ENCODE measurements at regions not wholly inside any gene's neighbourhood (a gene's known extent, or its start where the extent isn't known, plus 50 kb on each side); places are given as distances from the start of the nearest gene placed in this dataset.

DNA sequence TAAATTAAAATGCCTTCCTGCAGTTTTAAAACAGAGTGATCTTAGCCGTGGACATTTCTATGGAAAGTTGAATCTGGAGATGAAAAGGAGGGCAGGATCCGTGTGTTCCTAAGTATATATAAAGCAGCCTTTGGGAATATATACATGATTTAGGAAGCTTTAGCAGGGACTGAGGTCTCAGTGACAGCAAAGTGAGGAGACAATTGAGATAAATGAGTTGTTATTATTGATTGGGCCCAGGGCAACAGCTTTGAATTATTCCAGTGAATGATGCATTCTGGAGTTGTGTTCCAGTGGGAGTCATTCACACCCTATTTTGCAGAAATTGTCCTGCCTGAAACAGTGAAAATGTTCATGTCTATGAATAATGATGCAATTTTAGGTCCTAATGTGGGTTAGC is 281.4 kb downstream of the BCHE start (continued):
- TF ChIP-seq CEBPB (IDR thresholded peaks at IDR 0.05; ENCODE audit: low read depth): no peak
- no peak for TF ChIP-seq CBX3 (IDR thresholded peaks at IDR 0.05; ENCODE audit: low read depth)
- TF ChIP-seq ZNF274 (IDR thresholded peaks at IDR 0.05; ENCODE audit: low read depth, low read length): no peak
- TF ChIP-seq CTCF (IDR thresholded peaks at IDR 0.05 in 2 of 3, conservative IDR thresholded peaks at IDR 0.05 in 1 of 3; ENCODE audit: borderline replicate concordance in 1 of 3, insufficient read depth in 1 of 3, low read depth in 2 of 3, low read length in 2 of 3): no peak

DNA sequence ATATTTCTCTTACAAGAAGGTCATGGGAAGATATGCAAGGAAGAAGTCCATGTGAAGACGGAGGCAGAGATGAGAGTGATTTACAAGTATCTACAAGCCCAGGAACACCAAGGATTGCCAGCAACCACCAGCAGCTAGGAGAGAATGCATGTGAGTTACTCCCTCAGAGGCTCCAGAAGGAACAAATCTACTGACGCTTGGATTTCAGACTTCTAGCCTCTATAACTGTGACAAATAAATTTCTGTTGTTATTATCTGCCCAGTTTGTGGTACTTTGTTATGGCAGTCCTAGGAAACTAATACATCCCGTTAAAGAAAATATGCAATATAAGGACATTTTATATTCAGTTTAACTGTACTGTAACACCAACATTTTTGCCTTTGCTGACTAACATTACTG is 283.9 kb downstream of the BCHE start:
- intact Hi-C loops (cut with micrococcal nuclease): no loop called here
- no TSS peak for BruUV-seq (replicated peaks)
- ChIA-PET POLR2A (no interaction called here), CTCF (no interaction called here), RAD21 (ENCODE audit: low non-redundant PET in 1 of 2, low total read pairs in 2 of 2, uncharacterized antibody in 2 of 2, unreplicated experiment in 2 of 2) (no interaction called here)
- no peak overlapping the region for H3K9ac ChIP-seq (ENCODE audit: low read length)
- DNase-seq (ENCODE audit: low read depth, low spot score) (no peak), ATAC-seq (no peak)
- H3K4me2 ChIP-seq (ENCODE audit: low read length): no peak overlapping the region
- TF ChIP-seq SP1 (IDR thresholded peaks at IDR 0.05; ENCODE audit: low read depth) (no peak), CTCF (IDR thresholded peaks at IDR 0.05 in 2 of 3, conservative IDR thresholded peaks at IDR 0.05 in 1 of 3; ENCODE audit: borderline replicate concordance in 1 of 3, insufficient read depth in 1 of 3, low read depth in 2 of 3, low read length in 2 of 3) (no peak), CBX3 (IDR thresholded peaks at IDR 0.05; ENCODE audit: low read depth) (no peak), SRF (IDR thresholded peaks at IDR 0.05; ENCODE audit: low read depth) (no peak), YY1 (IDR thresholded peaks at IDR 0.05; ENCODE audit: extremely low read depth, insufficient replicate concordance, low read depth, low read length) (no peak), EZH2 (IDR thresholded peaks at IDR 0.05) (no peak), POLR2A (IDR thresholded peaks at IDR 0.05; ENCODE audit: borderline replicate concordance, extremely low read depth, insufficient read depth, insufficient read length) (no peak), ZFX (IDR thresholded peaks at IDR 0.05) (no peak), JUND (IDR thresholded peaks at IDR 0.05) (no peak), SIN3A (IDR thresholded peaks at IDR 0.05; ENCODE audit: low read depth) (no peak), MAX (IDR thresholded peaks at IDR 0.05) (no peak), EZH2phosphoT487 (IDR thresholded peaks at IDR 0.05; ENCODE audit: borderline replicate concordance) (no peak), POLR2AphosphoS5 (IDR thresholded peaks at IDR 0.05; ENCODE audit: low read depth, low read length) (no peak), ZNF274 (IDR thresholded peaks at IDR 0.05; ENCODE audit: low read depth, low read length) (no peak), TCF7L2 (IDR thresholded peaks at IDR 0.05; ENCODE audit: borderline replicate concordance, extremely low read depth, insufficient read depth, insufficient read length) (no peak), ZBTB33 (IDR thresholded peaks at IDR 0.05; ENCODE audit: extremely low read depth, insufficient replicate concordance, low read length) (no peak), CEBPB (IDR thresholded peaks at IDR 0.05; ENCODE audit: low read depth) (no peak)
- TF ChIP-seq, protein P1, sequence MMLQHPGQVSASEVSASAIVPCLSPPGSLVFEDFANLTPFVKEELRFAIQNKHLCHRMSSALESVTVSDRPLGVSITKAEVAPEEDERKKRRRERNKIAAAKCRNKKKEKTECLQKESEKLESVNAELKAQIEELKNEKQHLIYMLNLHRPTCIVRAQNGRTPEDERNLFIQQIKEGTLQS (IDR thresholded peaks at IDR 0.05): no peak
- H2AFZ ChIP-seq (ENCODE audit: low read depth, low read length, poor library complexity, severe bottlenecking): no peak overlapping the region
- no peaks in the 10 kb centered on the region for H3K27me3 ChIP-seq (ENCODE audit: insufficient read depth, low read length)
- no peaks in the 10 kb centered on the region for H3K36me3 ChIP-seq (ENCODE audit: control insufficient read depth in 1 of 2, insufficient read depth in 2 of 2, low read length in 2 of 2)
- no peaks in the 10 kb centered on the region for H3K9me3 ChIP-seq (ENCODE audit: control insufficient read depth in 1 of 2, insufficient read depth in 1 of 2, low read depth in 1 of 2, low read length in 2 of 2)
- H3K27ac ChIP-seq (ENCODE audit: low read depth, low read length): no peak overlapping the region
- H3K4me3 ChIP-seq (replicated peaks in 1 of 2; ENCODE audit: low read depth in 1 of 2, low read length in 2 of 2): no peak overlapping the region
- no peaks in the 10 kb centered on the region for H3K4me1 ChIP-seq (ENCODE audit: control insufficient read depth in 1 of 2, insufficient read depth in 2 of 2, low read length in 2 of 2)
- H3K79me2 ChIP-seq (ENCODE audit: insufficient read depth, low read length): no peaks in the 10 kb centered on the region
- no peaks in the 10 kb centered on the region for H4K20me1 ChIP-seq (ENCODE audit: insufficient read depth)
- no peaks in the 10 kb centered on the region; the same call in 1 of the 2 replicates for H3K9me2 ChIP-seq (ENCODE audit: insufficient read depth)
